SK-N-SH (cell line): ENCODE measurements at regions not wholly inside any gene's neighbourhood (a gene's known extent, or its start where the extent isn't known, plus 50 kb on each side); places are given as distances from the start of the nearest gene placed in this dataset.

Experiments
- CTCF ChIA-PET: fragments of 300-600, 350-600 bp; formaldehyde crosslinking; extraction: SDS; loops from one replicate; lab custom pipeline; 2021; lab: Yijun Ruan, JAX
- POLR2A ChIA-PET: fragments of 350-600 bp; sonication (Branson Sonifier 250); formaldehyde crosslinking; extraction: SDS; loops from one replicate; lab custom pipeline; 2020; ENCODE audit warnings: antibody characterized with exemption, inconsistent platforms; lab: Yijun Ruan, JAX
- DNase-seq: peaks from one replicate; pipeline ENCODE4 v3.0.0; 2012
- H2AFZ ChIP-seq: fragments of 200-600 bp; sonication (generic); 2 replicates; pipeline ENCODE4 v1.8.1; 2016; ENCODE audit warnings: antibody characterized with exemption, mild to moderate bottlenecking, low read depth
- H3F3A ChIP-seq: fragments of 200-600 bp; sonication (generic); replicated peaks from 2 replicates; pipeline ENCODE3; 2016; ENCODE audit warnings: antibody characterized with exemption, mild to moderate bottlenecking; ENCODE audit not compliant: insufficient read depth
- H3K27ac ChIP-seq, 2 experiments: fragments of 200-500 bp in 1 of 2; fragments of 200-600 bp in 1 of 2; sonication (Bioruptor generic) in 1 of 2; sonication (generic), shearing (Covaris generic) in 1 of 2; 2 replicates each; pipeline versions ENCODE4 v1.5.1 to v1.6.1; 2014 to 2016; ENCODE audit warnings: low read depth in 2 of 2, inconsistent platforms in 1 of 2, low read length in 1 of 2, mild to moderate bottlenecking in 1 of 2, mixed read lengths in 1 of 2
- H3K27me3 ChIP-seq: fragments of 200-600 bp; sonication (generic), shearing (Covaris generic); 2 replicates; pipeline ENCODE4 v1.6.1; 2016; ENCODE audit warnings: mixed run types; ENCODE audit not compliant: insufficient read depth
- H3K36me3 ChIP-seq, 2 experiments: fragments of 200-500 bp in 1 of 2; fragments of 200-600 bp in 1 of 2; sonication (Bioruptor generic) in 1 of 2; sonication (generic) in 1 of 2; replicated peaks in 1 of 2; 2 replicates each; pipeline versions ENCODE3 to v1.5.1; 2014 to 2016; ENCODE audit warnings: low read length in 1 of 2, mild to moderate bottlenecking in 1 of 2; ENCODE audit not compliant: insufficient read depth in 2 of 2, control insufficient read depth in 1 of 2
- H3K4me1 ChIP-seq, 2 experiments: fragments of 200-500 bp in 1 of 2; fragments of 200-600 bp in 1 of 2; sonication (Bioruptor generic) in 1 of 2; sonication (generic), shearing (Covaris generic) in 1 of 2; 2 replicates each; pipeline versions ENCODE4 v1.5.1 to v1.6.1; 2014 to 2016; ENCODE audit warnings: low read depth in 1 of 2, low read length in 1 of 2, mixed run types in 1 of 2; ENCODE audit not compliant: insufficient read depth in 2 of 2, control insufficient read depth in 1 of 2
- H3K4me2 ChIP-seq: fragments of 200-600 bp; sonication (generic), shearing (Covaris generic); 2 replicates; pipeline ENCODE4 v1.6.1; 2017; ENCODE audit warnings: mixed run types
- H3K4me3 ChIP-seq, 2 experiments: fragments of 200-500 bp in 1 of 2; fragments of 200-600 bp in 1 of 2; sonication (Bioruptor generic) in 1 of 2; sonication (generic), shearing (Covaris generic) in 1 of 2; 2 replicates each; pipeline versions ENCODE4 v1.5.1 to v1.8.1; 2014 to 2016; ENCODE audit warnings: low read depth in 2 of 2, inconsistent platforms in 1 of 2, low read length in 1 of 2, mild to moderate bottlenecking in 1 of 2, mixed read lengths in 1 of 2, moderate library complexity in 1 of 2
- H3K79me2 ChIP-seq: fragments of 200-600 bp; sonication (generic); 2 replicates; pipeline ENCODE4 v1.8.1; 2017; ENCODE audit warnings: mild to moderate bottlenecking; ENCODE audit not compliant: insufficient read depth
- H3K9ac ChIP-seq: fragments of 200-600 bp; sonication (generic); 2 replicates; pipeline ENCODE4 v1.6.1; 2017; ENCODE audit warnings: mixed run types
- H3K9me2 ChIP-seq: fragments of 200-600 bp; sonication (generic); 2 replicates; pipeline ENCODE4 v1.6.1; 2017; ENCODE audit warnings: mixed run types
- H3K9me3 ChIP-seq: fragments of 200-600 bp; sonication (generic); 2 replicates; pipeline ENCODE4 v1.6.1; 2017; ENCODE audit warnings: mixed run types, mild to moderate bottlenecking, moderate library complexity
- H4K20me1 ChIP-seq: fragments of 200-600 bp; sonication (generic); 2 replicates; pipeline ENCODE4 v1.6.1; 2017; ENCODE audit warnings: mild to moderate bottlenecking, mixed run types; ENCODE audit not compliant: insufficient read depth
- CHD2 ChIP-seq: fragments of 150-350 bp; IDR thresholded peaks from 2 replicates; pipeline ENCODE4 v1.6.1; 2018; ENCODE audit warnings: low read length; ENCODE audit not compliant: partially characterized antibody
- CTCF ChIP-seq: fragments of 200-600 bp; sonication (generic); IDR thresholded peaks from 2 replicates; pipeline ENCODE4 v1.6.1; 2017; ENCODE audit warnings: antibody characterized with exemption, mild to moderate bottlenecking, moderate library complexity
- ELF1 ChIP-seq: IDR thresholded peaks from 2 replicates; pipeline ENCODE4 v1.4.0; 2012
- FOXM1 ChIP-seq: IDR thresholded peaks from 2 replicates; pipeline ENCODE4 v1.4.0; 2012; ENCODE audit warnings: low read depth, mild to moderate bottlenecking
- GATA2 ChIP-seq: sonication (generic); formaldehyde crosslinking; IDR thresholded peaks from 2 replicates; pipeline ENCODE4 v1.5.0; 2020; ENCODE audit warnings: mild to moderate bottlenecking, missing genetic modification reagents
- MEF2A ChIP-seq: IDR thresholded peaks from 2 replicates; pipeline ENCODE4 v1.4.0; 2012; ENCODE audit warnings: low read depth, borderline replicate concordance
- NRF1 ChIP-seq: IDR thresholded peaks from 2 replicates; pipeline ENCODE4 v1.6.1; 2012; ENCODE audit warnings: low read depth, mild to moderate bottlenecking, low read length
- RAD21 ChIP-seq: IDR thresholded peaks from 2 replicates; pipeline ENCODE4 v1.6.1; 2012; ENCODE audit warnings: mild to moderate bottlenecking, low read length
- REST ChIP-seq: IDR thresholded peaks from 2 replicates; pipeline ENCODE4 v1.6.1; 2012; ENCODE audit warnings: mild to moderate bottlenecking, low read depth, low read length, moderate library complexity
- RXRA ChIP-seq: IDR thresholded peaks from 2 replicates; pipeline ENCODE4 v1.4.0; 2012; ENCODE audit warnings: low read depth, mild to moderate bottlenecking, borderline replicate concordance
- SIN3A ChIP-seq: IDR thresholded peaks from 2 replicates; pipeline ENCODE4 v1.6.1; 2012; ENCODE audit warnings: low read depth, mild to moderate bottlenecking, low read length, moderate library complexity, borderline replicate concordance
- SMC3 ChIP-seq: IDR thresholded peaks from 2 replicates; pipeline ENCODE4 v1.6.1; 2012; ENCODE audit warnings: low read depth, low read length, improper control_type of control experiment
- TAF1 ChIP-seq: IDR thresholded peaks from 2 replicates; pipeline ENCODE4 v1.6.1; 2012; ENCODE audit warnings: low read depth, mild to moderate bottlenecking, low read length, moderate library complexity, borderline replicate concordance
- TEAD4 ChIP-seq: IDR thresholded peaks from 2 replicates; pipeline ENCODE4 v1.4.0; 2012; ENCODE audit warnings: mild to moderate bottlenecking, borderline replicate concordance; ENCODE audit not compliant: insufficient read depth
- YY1 ChIP-seq: IDR thresholded peaks from 2 replicates; pipeline ENCODE4 v1.4.0; 2012; ENCODE audit warnings: low read depth, mild to moderate bottlenecking
- WGBS: methylation state at CpG from one replicate; pipeline ENCODE4 v1.1.6; 2017; ENCODE audit warnings: low lambda C conversion rate; 5-methylcytosine and 5-hydroxymethylcytosine counted together
- TF ChIP-seq, protein P1 (sequence below): fragments of 150-350 bp; IDR thresholded peaks from 2 replicates; pipeline ENCODE4 v1.6.1; 2017; ENCODE audit warnings: antibody characterized with exemption, low read length, low read depth, borderline replicate concordance
- TF ChIP-seq, protein P2 (sequence below): IDR thresholded peaks from 2 replicates; pipeline ENCODE4; 2012

DNA sequence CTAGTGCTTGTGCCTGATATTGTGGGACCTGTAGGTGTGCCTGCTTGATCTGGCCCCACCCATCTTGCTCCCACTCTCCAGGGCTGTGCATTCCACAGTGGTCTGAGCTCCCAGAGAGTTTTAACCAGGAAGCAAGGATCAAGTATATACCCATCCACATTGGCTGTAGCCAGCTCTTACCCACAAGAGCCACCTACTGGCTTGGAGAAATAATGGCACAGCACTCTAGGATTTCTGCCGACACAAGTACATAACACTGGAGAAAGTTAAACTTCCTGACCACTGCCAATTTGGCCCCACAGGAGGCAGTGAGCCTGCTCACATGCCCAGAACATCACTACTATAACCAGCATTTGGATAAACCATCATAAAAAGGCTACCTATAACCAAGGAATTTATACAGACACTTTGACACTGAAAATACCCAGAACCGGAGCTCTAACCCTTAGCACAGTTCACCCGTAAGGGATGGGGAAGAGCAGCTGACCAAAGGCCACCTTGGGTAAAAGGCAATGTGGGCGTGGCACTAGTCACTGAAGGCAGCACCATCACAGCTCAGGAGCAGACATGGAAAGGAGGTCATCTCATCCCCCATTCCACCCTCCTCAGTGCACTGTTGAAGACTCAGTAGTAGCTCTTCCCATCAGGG lies 440.4 kb downstream of the BTBD3 start:
- H3K27me3 ChIP-seq, result no peaks in the 10 kb centered on the region
- H3F3A ChIP-seq, result no peaks in the 10 kb centered on the region
- H4K20me1 ChIP-seq, result no peaks in the 10 kb centered on the region
- ChIA-PET POLR2A (no interaction called here), CTCF (interaction anchor here (0.6 to 1.7 kb wide), 5 partner anchors 11 to 346 kb away, joined by 3 to 5 read pairs (median 3); no protein-coding TSS in a partner anchor)
- no peak overlapping the region for H3K27ac ChIP-seq
- H2AFZ ChIP-seq, result no peak overlapping the region
- WGBS, result 23% methylated on average over 4 of the region's 4 CpGs
- H3K36me3 ChIP-seq, result no peaks in the 10 kb centered on the region
- H3K4me2 ChIP-seq, result no peak overlapping the region
- H3K4me1 ChIP-seq, result no peaks in the 10 kb centered on the region
- TF ChIP-seq NRF1, result no peak
- peak; percentile 35 for TF ChIP-seq RAD21
- no peak for TF ChIP-seq CHD2
- TF ChIP-seq MEF2A, result no peak
- TF ChIP-seq RXRA, result no peak
- peak; percentile 4; the same call in 1 of the 2 replicates for TF ChIP-seq SMC3
- H3K9me3 ChIP-seq, result 0 out of 2 replicates have a peak, but pooled peaks cover 13% of the 10 kb centered on the region
- DNase-seq, result no peak
- H3K9ac ChIP-seq, result no peak overlapping the region
- H3K79me2 ChIP-seq, result no peaks in the 10 kb centered on the region
- no peak overlapping the region for H3K4me3 ChIP-seq
- H3K9me2 ChIP-seq, result no peaks in the 10 kb centered on the region

DNA sequence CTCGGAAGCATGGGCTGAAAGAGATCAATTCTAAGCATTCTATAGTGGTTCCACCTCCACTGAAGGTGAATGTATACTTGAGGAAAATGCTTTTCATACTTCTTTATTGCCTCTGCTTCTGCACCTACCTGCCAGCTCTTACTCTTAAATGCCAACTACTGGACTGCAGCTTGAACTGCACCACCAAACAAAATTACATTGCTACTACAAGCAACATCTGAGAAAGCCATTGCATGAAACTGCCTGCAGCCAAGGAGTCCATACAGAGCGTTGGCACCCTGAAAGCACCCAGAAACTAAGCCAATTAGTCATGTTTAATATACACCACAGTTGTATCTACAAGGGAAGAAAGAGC lies 440.9 kb downstream of the BTBD3 start:
- WGBS, result 0% methylated on average over 1 of the region's 2 CpGs
- Histone ChIP-seq H3K4me1 (no peaks in the 10 kb centered on the region), H3K4me2 (no peak overlapping the region), H3K79me2 (no peaks in the 10 kb centered on the region), H3K9me3 (0 out of 2 replicates have a peak, but pooled peaks cover 15% of the 10 kb centered on the region), H3K27me3 (no peaks in the 10 kb centered on the region), H2AFZ (no peak overlapping the region), H3K9ac (no peak overlapping the region), H3F3A (no peaks in the 10 kb centered on the region), H3K27ac (no peak overlapping the region), H3K9me2 (no peaks in the 10 kb centered on the region), H3K4me3 (no peak overlapping the region), H4K20me1 (no peaks in the 10 kb centered on the region), H3K36me3 (no peaks in the 10 kb centered on the region)
- POLR2A ChIA-PET, result no interaction called here
- DNase-seq, result no peak
- TF ChIP-seq YY1 (no peak), TAF1 (no peak), SIN3A (no peak), FOXM1 (no peak), RXRA (no peak), CTCF (no peak), GATA2 (CRISPR knock-in tag) (no peak), ELF1 (no peak), TEAD4 (no peak), REST (no peak)
- TF ChIP-seq, protein P1, sequence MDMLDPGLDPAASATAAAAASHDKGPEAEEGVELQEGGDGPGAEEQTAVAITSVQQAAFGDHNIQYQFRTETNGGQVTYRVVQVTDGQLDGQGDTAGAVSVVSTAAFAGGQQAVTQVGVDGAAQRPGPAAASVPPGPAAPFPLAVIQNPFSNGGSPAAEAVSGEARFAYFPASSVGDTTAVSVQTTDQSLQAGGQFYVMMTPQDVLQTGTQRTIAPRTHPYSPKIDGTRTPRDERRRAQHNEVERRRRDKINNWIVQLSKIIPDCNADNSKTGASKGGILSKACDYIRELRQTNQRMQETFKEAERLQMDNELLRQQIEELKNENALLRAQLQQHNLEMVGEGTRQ, result no peak
- TF ChIP-seq, protein P2, sequence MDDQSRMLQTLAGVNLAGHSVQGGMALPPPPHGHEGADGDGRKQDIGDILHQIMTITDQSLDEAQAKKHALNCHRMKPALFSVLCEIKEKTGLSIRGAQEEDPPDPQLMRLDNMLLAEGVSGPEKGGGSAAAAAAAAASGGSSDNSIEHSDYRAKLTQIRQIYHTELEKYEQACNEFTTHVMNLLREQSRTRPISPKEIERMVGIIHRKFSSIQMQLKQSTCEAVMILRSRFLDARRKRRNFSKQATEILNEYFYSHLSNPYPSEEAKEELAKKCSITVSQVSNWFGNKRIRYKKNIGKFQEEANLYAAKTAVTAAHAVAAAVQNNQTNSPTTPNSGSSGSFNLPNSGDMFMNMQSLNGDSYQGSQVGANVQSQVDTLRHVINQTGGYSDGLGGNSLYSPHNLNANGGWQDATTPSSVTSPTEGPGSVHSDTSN, result no peak
- CTCF ChIA-PET, result interaction anchor here (0.6 to 1.7 kb wide), 5 partner anchors 10 to 347 kb away, joined by 3 to 5 read pairs (median 3); no protein-coding TSS in a partner anchor
